SU-DHL-6 (cell line): ENCODE measurements at regions not wholly inside any gene's neighbourhood (a gene's known extent, or its start where the extent isn't known, plus 50 kb on each side); places are given as distances from the start of the nearest gene placed in this dataset.
"Not testable (repeated sequence)": the region's sequence is repeated elsewhere in the genome, so short reads cannot be mapped to it uniquely, and the experiment has no call there.

Experiments
- H2AFZ ChIP-seq: fragments of 200-600 bp; sonication (generic); 2 replicates; pipeline ENCODE4 v1.6.1; 2014; ENCODE audit warnings: low read depth, mild to moderate bottlenecking, moderate library complexity, mixed read lengths, antibody characterized with exemption, low read length; ENCODE audit not compliant: severe bottlenecking
- H3F3A ChIP-seq: fragments of 200-600 bp; shearing (Covaris generic); 2 replicates; pipeline ENCODE4 v1.6.0; 2016; ENCODE audit warnings: antibody characterized with exemption, mild to moderate bottlenecking; ENCODE audit not compliant: insufficient read depth
- H3K27ac ChIP-seq: fragments of 200-600 bp; sonication (generic); 2 replicates; pipeline ENCODE4 v1.5.1; 2016; ENCODE audit warnings: low read depth, mild to moderate bottlenecking, low read length, moderate library complexity, mixed read lengths
- H3K27me3 ChIP-seq: fragments of 200-600 bp; sonication (generic), shearing (Covaris generic); 2 replicates; pipeline ENCODE4 v1.6.0; 2014; ENCODE audit warnings: mild to moderate bottlenecking, low read length
- H3K36me3 ChIP-seq: fragments of 200-600 bp; sonication (generic); 2 replicates; pipeline ENCODE4 v1.6.1; 2014; ENCODE audit warnings: mild to moderate bottlenecking, low read length, mixed read lengths
- H3K4me2 ChIP-seq: fragments of 300-600, 200-600 bp; shearing (Covaris generic), sonication (generic); 2 replicates; pipeline ENCODE4 v1.6.0; 2014; ENCODE audit warnings: low read length, low read depth, mild to moderate bottlenecking; ENCODE audit not compliant: poor library complexity, severe bottlenecking
- H3K4me3 ChIP-seq: fragments of 200-600 bp; sonication (generic); 2 replicates; pipeline ENCODE4 v1.5.1; 2014; ENCODE audit warnings: antibody characterized with exemption, low read length, mild to moderate bottlenecking, mixed read lengths; ENCODE audit not compliant: insufficient read depth, poor library complexity, severe bottlenecking
- H3K79me2 ChIP-seq: fragments of 200-600 bp; sonication (generic); 2 replicates; pipeline ENCODE4 v1.6.1; 2014; ENCODE audit warnings: mild to moderate bottlenecking, low read length, moderate library complexity; ENCODE audit not compliant: insufficient read depth
- H3K9ac ChIP-seq: fragments of 200-600 bp; sonication (generic); 2 replicates; pipeline ENCODE4 v1.7.0; 2014; ENCODE audit warnings: mild to moderate bottlenecking, low read length
- H3K9me2 ChIP-seq: fragments of 200-600 bp; sonication (generic); replicated peaks from 2 replicates; pipeline ENCODE4 v1.6.1; 2014; ENCODE audit warnings: low read length; ENCODE audit not compliant: insufficient read depth
- H3K9me3 ChIP-seq: fragments of 200-600 bp; sonication (generic); 2 replicates; pipeline ENCODE4 v1.6.1; 2014; ENCODE audit warnings: low read length, mixed read lengths; ENCODE audit not compliant: insufficient read depth
- H4K20me1 ChIP-seq: fragments of 200-600 bp; sonication (generic); 2 replicates; pipeline ENCODE4 v1.6.1; 2014; ENCODE audit warnings: low read depth, mild to moderate bottlenecking, antibody characterized with exemption, low read length, moderate library complexity, mixed read lengths
- EZH2phosphoT487 ChIP-seq: fragments of 200-600 bp; sonication (generic), shearing (Covaris generic); conservative IDR thresholded peaks from 2 replicates; pipeline ENCODE4 v1.6.1; 2018; ENCODE audit warnings: mild to moderate bottlenecking, antibody characterized with exemption, low read length, moderate library complexity, mixed read lengths
- TF ChIP-seq, protein P1 (sequence below): fragments of 200-600 bp; sonication (generic); IDR thresholded peaks from one replicate; pipeline ENCODE4 v1.5.1; 2017; ENCODE audit warnings: antibody characterized with exemption, mild to moderate bottlenecking, low read length, moderate library complexity; ENCODE audit not compliant: insufficient read depth, poor library complexity, severe bottlenecking

DNA sequence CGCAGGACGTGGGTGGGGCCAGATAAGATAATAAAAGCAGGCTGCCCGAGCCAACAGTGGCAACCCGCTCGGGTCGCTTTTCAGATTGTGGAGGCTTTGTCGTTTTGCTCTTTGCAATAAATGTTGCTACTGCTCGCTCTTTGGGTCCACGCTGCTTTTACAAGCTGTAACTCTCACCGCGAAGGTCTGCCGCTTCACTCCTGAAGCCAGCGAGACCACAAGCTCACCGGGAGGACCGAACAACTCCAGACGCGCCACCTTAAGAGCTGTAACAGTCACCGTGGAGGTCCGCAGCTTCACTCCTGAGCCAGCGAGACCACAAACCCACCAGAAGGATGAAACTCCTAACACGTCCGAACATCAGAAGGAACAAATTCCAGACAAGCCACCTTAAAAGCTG, 286.6 kb upstream of the MAGI2 start:
- no peak overlapping the region for H3K9ac ChIP-seq
- no peaks in the 10 kb centered on the region for H3K9me2 ChIP-seq
- no peak overlapping the region for H3K27ac ChIP-seq
- no peak overlapping the region for H3K4me2 ChIP-seq
- H3K4me3 ChIP-seq, result no peak overlapping the region
- no peak for TF ChIP-seq EZH2phosphoT487
- TF ChIP-seq, protein P1, sequence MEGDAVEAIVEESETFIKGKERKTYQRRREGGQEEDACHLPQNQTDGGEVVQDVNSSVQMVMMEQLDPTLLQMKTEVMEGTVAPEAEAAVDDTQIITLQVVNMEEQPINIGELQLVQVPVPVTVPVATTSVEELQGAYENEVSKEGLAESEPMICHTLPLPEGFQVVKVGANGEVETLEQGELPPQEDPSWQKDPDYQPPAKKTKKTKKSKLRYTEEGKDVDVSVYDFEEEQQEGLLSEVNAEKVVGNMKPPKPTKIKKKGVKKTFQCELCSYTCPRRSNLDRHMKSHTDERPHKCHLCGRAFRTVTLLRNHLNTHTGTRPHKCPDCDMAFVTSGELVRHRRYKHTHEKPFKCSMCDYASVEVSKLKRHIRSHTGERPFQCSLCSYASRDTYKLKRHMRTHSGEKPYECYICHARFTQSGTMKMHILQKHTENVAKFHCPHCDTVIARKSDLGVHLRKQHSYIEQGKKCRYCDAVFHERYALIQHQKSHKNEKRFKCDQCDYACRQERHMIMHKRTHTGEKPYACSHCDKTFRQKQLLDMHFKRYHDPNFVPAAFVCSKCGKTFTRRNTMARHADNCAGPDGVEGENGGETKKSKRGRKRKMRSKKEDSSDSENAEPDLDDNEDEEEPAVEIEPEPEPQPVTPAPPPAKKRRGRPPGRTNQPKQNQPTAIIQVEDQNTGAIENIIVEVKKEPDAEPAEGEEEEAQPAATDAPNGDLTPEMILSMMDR, result no peak
- no peak overlapping the region for H2AFZ ChIP-seq
- no peaks in the 10 kb centered on the region; the same call in 1 of the 2 replicates for H4K20me1 ChIP-seq
- no peaks in the 10 kb centered on the region for H3K9me3 ChIP-seq
- no peaks in the 10 kb centered on the region for H3K27me3 ChIP-seq
- no peaks in the 10 kb centered on the region for H3K79me2 ChIP-seq
- no peaks in the 10 kb centered on the region for H3K36me3 ChIP-seq
- no peaks in the 10 kb centered on the region for H3F3A ChIP-seq

DNA sequence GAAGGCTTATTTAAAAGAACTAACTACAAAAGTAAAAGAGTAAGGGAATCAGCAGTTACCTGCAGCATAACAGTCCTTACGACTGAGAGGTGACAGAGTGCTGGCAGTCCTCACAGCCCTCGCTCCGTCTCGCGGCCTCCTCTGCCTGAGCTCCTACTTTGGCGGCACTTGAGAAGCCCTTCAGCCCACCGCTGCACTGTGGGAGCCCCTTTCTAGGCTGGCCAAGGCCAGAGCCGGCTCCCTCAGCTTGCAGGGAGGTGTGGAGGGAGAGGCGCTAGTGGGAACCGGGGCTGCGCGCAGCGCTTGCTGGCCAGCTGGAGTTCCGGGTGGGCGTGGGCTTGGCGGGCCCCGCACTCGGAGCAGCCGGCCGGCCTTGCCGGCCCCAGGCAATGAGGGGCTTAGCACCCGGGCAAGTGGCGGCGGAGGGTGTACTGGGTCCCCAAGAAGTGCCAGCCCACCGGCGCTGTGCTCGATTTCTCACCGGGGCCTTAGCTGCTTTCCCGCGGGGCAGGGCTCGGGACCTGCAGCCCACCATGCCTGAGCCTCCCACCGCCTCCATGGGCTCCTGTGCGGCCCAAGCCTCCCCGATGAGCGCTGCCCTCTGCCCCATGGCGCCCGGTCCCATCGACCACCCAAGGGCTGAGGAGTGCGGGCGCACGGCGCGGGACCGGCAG, 285.7 kb upstream of the MAGI2 start:
- not testable (repeated sequence) for H3K9me2 ChIP-seq, H4K20me1 ChIP-seq, H3K9ac ChIP-seq, H3K27me3 ChIP-seq, H3F3A ChIP-seq, H3K4me2 ChIP-seq, H2AFZ ChIP-seq, H3K79me2 ChIP-seq, H3K36me3 ChIP-seq, H3K27ac ChIP-seq, H3K9me3 ChIP-seq, H3K4me3 ChIP-seq

DNA sequence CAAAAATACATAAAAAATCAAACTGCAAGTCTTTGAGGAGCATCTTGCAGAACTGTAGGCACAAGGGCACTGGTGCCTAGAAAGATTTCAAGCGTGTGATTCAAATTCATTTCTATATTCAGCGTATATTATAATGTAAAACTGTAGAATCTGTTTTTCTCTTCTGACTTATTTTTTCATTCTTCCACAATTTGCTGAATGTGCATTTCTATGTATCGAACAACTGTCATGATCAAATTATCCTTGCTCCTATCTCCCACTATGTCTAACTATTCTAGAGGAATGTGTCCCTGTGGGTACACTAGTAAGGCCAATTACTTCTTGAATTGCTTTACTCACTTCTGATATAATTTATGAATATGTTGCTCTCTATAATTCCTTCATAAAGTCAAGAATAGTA, 283.0 kb upstream of the MAGI2 start:
- no peak for TF ChIP-seq EZH2phosphoT487
- TF ChIP-seq, protein P1, result no peak
- Histone ChIP-seq H3K9ac (no peak overlapping the region), H3K4me3 (no peak overlapping the region), H3K27ac (no peak overlapping the region), H3K36me3 (no peaks in the 10 kb centered on the region), H2AFZ (no peak overlapping the region), H3F3A (no peaks in the 10 kb centered on the region), H4K20me1 (no peaks in the 10 kb centered on the region), H3K27me3 (no peaks in the 10 kb centered on the region), H3K9me3 (no peaks in the 10 kb centered on the region), H3K4me2 (no peak overlapping the region), H3K9me2 (no peaks in the 10 kb centered on the region), H3K79me2 (no peaks in the 10 kb centered on the region)

DNA sequence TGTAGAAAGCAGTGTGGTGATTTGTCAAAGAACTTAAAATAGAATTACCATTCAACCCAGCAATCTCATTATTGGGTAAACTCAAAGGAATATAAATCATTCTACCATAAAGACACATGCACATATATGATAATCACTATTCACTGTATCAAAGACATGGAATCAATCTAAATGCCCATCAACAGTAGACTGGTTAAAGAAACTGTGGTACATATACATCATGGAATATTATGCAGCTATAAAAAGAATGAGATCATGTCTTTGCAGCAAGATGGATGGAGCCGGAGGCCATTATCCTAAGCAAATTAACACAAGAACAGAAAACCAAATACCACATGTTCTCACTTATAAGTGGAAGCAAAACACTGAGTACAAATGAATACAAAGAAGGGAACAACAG, 281.5 kb upstream of the MAGI2 start:
- no peak for TF ChIP-seq EZH2phosphoT487
- TF ChIP-seq, protein P1, result no peak
- no peak overlapping the region for H2AFZ ChIP-seq
- H3K36me3 ChIP-seq, result no peaks in the 10 kb centered on the region
- no peak overlapping the region for H3K27ac ChIP-seq
- H3K27me3 ChIP-seq, result no peaks in the 10 kb centered on the region
- no peak overlapping the region for H3K9ac ChIP-seq
- no peaks in the 10 kb centered on the region for H4K20me1 ChIP-seq
- H3K9me2 ChIP-seq, result no peaks in the 10 kb centered on the region
- H3K9me3 ChIP-seq, result no peaks in the 10 kb centered on the region
- no peaks in the 10 kb centered on the region for H3F3A ChIP-seq
- H3K79me2 ChIP-seq, result no peaks in the 10 kb centered on the region
- H3K4me3 ChIP-seq, result no peak overlapping the region
- H3K4me2 ChIP-seq, result no peak overlapping the region
